ENCODE measurements at regions not wholly inside any gene's neighbourhood (a gene's known extent, or its start where the extent isn't known, plus 50 kb on each side); places are given as distances from the start of the nearest gene placed in this dataset.
"Not testable (repeated sequence)": the region's sequence is repeated elsewhere in the genome, so short reads cannot be mapped to it uniquely, and the experiment has no call there.

- Histone ChIP-seq H3K27ac (no peak overlapping the region), H3K4me3 (no peak overlapping the region), H3K4me1 (no peaks in the 10 kb centered on the region), H3K4me2 (no peak overlapping the region), H3K9me3 (0 out of 3 replicates have a peak, but pooled peaks cover 3% of the 10 kb centered on the region)
- DNase-seq (ENCODE audit: low read depth in 1 of 2, low spot score in 1 of 2) (no peak), ATAC-seq (no peak), FAIRE-seq (no peak)
- TF ChIP-seq HDAC2 (IDR thresholded peaks at IDR 0.05) = no peak
- no peak for TF ChIP-seq RAD21 (conservative IDR thresholded peaks at IDR 0.05 in 1 of 2, IDR thresholded peaks at IDR 0.05 in 1 of 2)
- no peak for TF ChIP-seq CBX8 (IDR thresholded peaks at IDR 0.05)
- TF ChIP-seq NFE2L2 (conservative IDR thresholded peaks at IDR 0.05; ENCODE audit: low read length) = no peak
- no peak for TF ChIP-seq PBX3 (IDR thresholded peaks at IDR 0.05)
- no peak for TF ChIP-seq CHD4 (IDR thresholded peaks at IDR 0.05; ENCODE audit: borderline replicate concordance)
- TF ChIP-seq SMC3 (IDR thresholded peaks at IDR 0.05) = no peak
- CTCF ChIA-PET = interaction anchor here (0.6 to 2.2 kb wide), 3 partner anchors 9 to 132 kb away, joined by 3 to 8 read pairs (median 3); no protein-coding TSS in a partner anchor
- POLR2A ChIA-PET = no interaction called here
- 50% methylated on average over 10 of the region's 10 CpGs for WGBS (ENCODE audit: missing lambda C conversion rate)
These were observed 110.8 kb upstream of the GREM2 start for GRCh38 chr1:240722788-240723187.

GRCh38 chr1:240720976-240721375 lies 109.0 kb upstream of the GREM2 start:
- ChIA-PET POLR2A (no interaction called here), CTCF (no interaction called here)
- TF ChIP-seq ESRRA (IDR thresholded peaks at IDR 0.05; ENCODE audit: borderline replicate concordance, low read length) = no peak
- FAIRE-seq = no peak
- 27% methylated on average over 6 of the region's 6 CpGs for whole genome bisulfite sequencing (ENCODE audit: missing lambda C conversion rate)
- Histone ChIP-seq H3K9me3 (no peaks in the 10 kb centered on the region), H3K27ac (no peak overlapping the region), H3K4me2 (no peak overlapping the region), H3K4me1 (no peaks in the 10 kb centered on the region), H3K4me3 (no peak overlapping the region)
- DNase-seq (ENCODE audit: low read depth in 1 of 2, low spot score in 1 of 2) = no peak
- no peak for ATAC-seq

GRCh38 chr1:240719953-240720700 lies 108.2 kb upstream of the GREM2 start:
- CTCF ChIA-PET = no interaction called here
- no peak for FAIRE-seq
- H3K27ac ChIP-seq = no peak overlapping the region
- no peaks in the 10 kb centered on the region for H3K4me1 ChIP-seq
- H3K4me2 ChIP-seq = no peak overlapping the region
- TF ChIP-seq, protein P1, sequence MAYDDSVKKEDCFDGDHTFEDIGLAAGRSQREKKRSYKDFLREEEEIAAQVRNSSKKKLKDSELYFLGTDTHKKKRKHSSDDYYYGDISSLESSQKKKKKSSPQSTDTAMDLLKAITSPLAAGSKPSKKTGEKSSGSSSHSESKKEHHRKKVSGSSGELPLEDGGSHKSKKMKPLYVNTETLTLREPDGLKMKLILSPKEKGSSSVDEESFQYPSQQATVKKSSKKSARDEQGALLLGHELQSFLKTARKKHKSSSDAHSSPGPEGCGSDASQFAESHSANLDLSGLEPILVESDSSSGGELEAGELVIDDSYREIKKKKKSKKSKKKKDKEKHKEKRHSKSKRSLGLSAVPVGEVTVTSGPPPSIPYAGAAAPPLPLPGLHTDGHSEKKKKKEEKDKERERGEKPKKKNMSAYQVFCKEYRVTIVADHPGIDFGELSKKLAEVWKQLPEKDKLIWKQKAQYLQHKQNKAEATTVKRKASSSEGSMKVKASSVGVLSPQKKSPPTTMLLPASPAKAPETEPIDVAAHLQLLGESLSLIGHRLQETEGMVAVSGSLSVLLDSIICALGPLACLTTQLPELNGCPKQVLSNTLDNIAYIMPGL (CRISPR knock-in tag; IDR thresholded peaks at IDR 0.05; ENCODE audit: borderline replicate concordance) = no peak
- no peaks in the 10 kb centered on the region for H3K9me3 ChIP-seq
- no peak for DNase-seq (ENCODE audit: low read depth in 1 of 2, low spot score in 1 of 2)
- POLR2A ChIA-PET = no interaction called here
- 60% methylated on average over 8 of the region's 8 CpGs for WGBS (ENCODE audit: missing lambda C conversion rate)
- no peak overlapping the region for H3K4me3 ChIP-seq
- ATAC-seq = no peak

GRCh38 chr1:240716538-240716937 lies 104.6 kb upstream of the GREM2 start:
- ATAC-seq; FAIRE-seq; H3K27ac ChIP-seq; DNase-seq (ENCODE audit: low read depth in 1 of 2, low spot score in 1 of 2); H3K4me1 ChIP-seq; H3K9me3 ChIP-seq; H3K4me3 ChIP-seq; H3K4me2 ChIP-seq; POLR2A ChIA-PET: not testable (repeated sequence)
- CTCF ChIA-PET = interaction anchor here (0.8 to 2.9 kb wide), 3 partner anchors 11 to 230 kb away, joined by 3 to 11 read pairs (median 3); no protein-coding TSS in a partner anchor
- 76% methylated on average over 4 of the region's 4 CpGs for WGBS (ENCODE audit: missing lambda C conversion rate)

- no peak overlapping the region for H3K4me2 ChIP-seq
- no peak overlapping the region for H3K27ac ChIP-seq
- no peak for ATAC-seq
- no peak for FAIRE-seq
- CTCF ChIA-PET = interaction anchor here (1.4 kb wide), 1 partner anchor 17 kb away, joined by 4 read pairs; no protein-coding TSS in a partner anchor
- H3K4me1 ChIP-seq = no peaks in the 10 kb centered on the region
- H3K9me3 ChIP-seq = no peaks in the 10 kb centered on the region
- no peak for DNase-seq (ENCODE audit: low read depth in 1 of 2, low spot score in 1 of 2)
- POLR2A ChIA-PET = no interaction called here
- 61% methylated on average over 8 of the region's 8 CpGs for WGBS (ENCODE audit: missing lambda C conversion rate)
- no peak overlapping the region for H3K4me3 ChIP-seq
- no peak for TF ChIP-seq HOXB5 (CRISPR knock-in tag; IDR thresholded peaks at IDR 0.05)
- TF ChIP-seq RCOR1 (IDR thresholded peaks at IDR 0.05; ENCODE audit: low read depth, low read length) = no peak
- TF ChIP-seq NR3C1 (IDR thresholded peaks at IDR 0.05) = no peak
- no peak for TF ChIP-seq EHF (CRISPR knock-in tag; IDR thresholded peaks at IDR 0.05)
- TF ChIP-seq CEBPB (IDR thresholded peaks at IDR 0.05) = no peak
- TF ChIP-seq SMC3 (IDR thresholded peaks at IDR 0.05) = no peak
- TF ChIP-seq, protein P2, sequence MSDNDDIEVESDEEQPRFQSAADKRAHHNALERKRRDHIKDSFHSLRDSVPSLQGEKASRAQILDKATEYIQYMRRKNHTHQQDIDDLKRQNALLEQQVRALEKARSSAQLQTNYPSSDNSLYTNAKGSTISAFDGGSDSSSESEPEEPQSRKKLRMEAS (IDR thresholded peaks at IDR 0.05) = no peak
- no peak for TF ChIP-seq E2F6 (IDR thresholded peaks at IDR 0.05; ENCODE audit: borderline replicate concordance, low read depth)
- TF ChIP-seq JUNB (IDR thresholded peaks at IDR 0.05) = no peak
- TF ChIP-seq KDM5A (IDR thresholded peaks at IDR 0.05) = no peak
- TF ChIP-seq FOSB (CRISPR knock-in tag; IDR thresholded peaks at IDR 0.05) = no peak
- no peak for TF ChIP-seq HES2 (IDR thresholded peaks at IDR 0.05)
- TF ChIP-seq RAD21 (conservative IDR thresholded peaks at IDR 0.05 in 1 of 2, IDR thresholded peaks at IDR 0.05 in 1 of 2) = no peak
- no peak for TF ChIP-seq TFCP2L1 (CRISPR knock-in tag; IDR thresholded peaks at IDR 0.05)
These were observed 102.8 kb upstream of the GREM2 start for GRCh38 chr1:240714568-240715292.

All from A549 (cell line).